AG08395 (cell line): ENCODE measurements at regions not wholly inside any gene's neighbourhood (a gene's known extent, or its start where the extent isn't known, plus 50 kb on each side); places are given as distances from the start of the nearest gene placed in this dataset.
"Not testable (repeated sequence)": the region's sequence is repeated elsewhere in the genome, so short reads cannot be mapped to it uniquely, and the experiment has no call there.

ENCODE experiments used
- DNase-seq: peaks from one replicate; pipeline ENCODE4 v3.0.0; 2012; ENCODE audit warnings: mixed read lengths, low spot score

GRCh38 chr13:37216331-37216730, 110.9 kb upstream of the CSNK1A1L start:
- no peak for DNase-seq

GRCh38 chr13:37212826-37213225, 107.4 kb upstream of the CSNK1A1L start:
- DNase-seq: no peak

GRCh38 chr13:37211487-37211886, 106.0 kb upstream of the CSNK1A1L start:
- DNase-seq: no peak

DNA sequence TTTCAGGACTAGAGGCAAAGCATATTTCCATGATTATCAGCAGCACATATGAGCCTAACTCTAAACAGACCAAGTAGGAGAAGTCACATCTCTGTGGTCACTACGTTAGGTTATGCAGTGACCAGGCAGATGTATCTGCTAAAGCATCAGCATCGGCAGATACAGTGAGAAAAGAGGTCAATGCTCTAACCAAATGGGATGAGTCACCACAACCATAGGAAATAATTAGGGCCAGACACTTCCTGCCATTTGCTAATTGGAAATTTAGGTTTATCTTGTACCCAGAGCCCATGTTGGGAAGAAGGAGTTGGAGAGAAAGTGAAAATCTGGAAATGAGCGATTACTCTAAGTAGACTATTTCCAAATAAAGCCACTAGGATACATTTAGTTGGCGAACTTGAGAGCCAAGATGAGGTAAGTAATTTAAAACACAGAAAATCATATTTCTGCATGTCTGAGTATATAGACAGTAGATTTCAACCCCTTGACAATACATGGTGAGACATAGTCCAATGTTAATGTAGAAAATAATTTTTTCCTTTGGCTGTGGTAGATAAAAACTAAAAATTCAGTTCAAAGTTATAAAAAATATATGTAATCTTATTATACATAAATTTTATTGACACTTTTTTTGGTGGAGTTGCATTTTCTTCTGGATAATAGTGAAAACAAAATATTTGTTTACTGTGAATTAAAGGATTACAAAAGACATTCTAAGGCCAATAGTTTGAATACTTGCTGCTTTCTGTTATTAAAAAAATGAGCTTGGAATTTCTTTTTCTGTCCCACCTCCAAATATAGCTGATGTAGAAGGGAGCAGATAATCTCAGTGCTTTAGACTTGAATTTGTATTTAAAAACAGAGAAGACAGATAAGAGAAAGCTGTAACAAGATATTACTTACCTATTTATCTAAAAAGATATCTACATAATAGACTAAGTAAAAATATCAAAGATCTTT, 104.4 kb upstream of the CSNK1A1L start:
- peak; percentile 37 for DNase-seq

DNA sequence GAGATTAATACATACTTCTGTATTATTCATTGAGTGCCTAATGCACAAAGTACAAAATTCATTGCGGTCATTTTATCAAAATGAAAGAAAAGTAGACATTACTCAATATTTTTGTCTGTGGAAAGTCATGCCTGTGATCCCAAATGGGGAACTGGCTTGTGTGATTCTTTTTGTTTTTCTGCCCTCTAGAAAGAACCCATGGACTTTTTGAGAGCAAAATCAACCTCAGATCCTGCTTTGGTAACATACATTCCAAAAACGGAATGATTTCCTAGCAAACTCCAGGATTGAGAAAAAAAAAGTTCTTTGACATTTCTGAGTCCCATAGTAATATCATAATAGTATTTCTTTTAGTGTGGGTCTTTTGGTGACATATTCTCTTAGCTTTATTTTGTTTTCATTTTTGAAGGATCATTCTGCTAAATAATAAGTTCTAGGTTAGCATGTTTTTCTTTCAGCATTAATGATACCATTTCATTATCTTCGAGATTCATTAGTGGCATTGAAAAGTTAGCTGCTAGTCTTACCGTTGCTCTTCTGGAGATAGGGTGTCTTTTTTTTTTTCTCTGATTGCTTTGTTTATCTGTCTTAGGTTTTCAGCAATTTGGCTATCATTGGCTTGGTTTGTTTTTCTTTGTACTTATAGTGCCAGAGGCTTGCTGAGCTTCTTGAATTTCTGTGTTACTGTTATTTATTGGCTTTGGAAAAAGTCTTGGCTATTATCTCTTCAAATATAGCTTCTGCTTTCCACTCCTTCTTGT, 102.4 kb upstream of the CSNK1A1L start:
- DNase-seq: no peak

DNA sequence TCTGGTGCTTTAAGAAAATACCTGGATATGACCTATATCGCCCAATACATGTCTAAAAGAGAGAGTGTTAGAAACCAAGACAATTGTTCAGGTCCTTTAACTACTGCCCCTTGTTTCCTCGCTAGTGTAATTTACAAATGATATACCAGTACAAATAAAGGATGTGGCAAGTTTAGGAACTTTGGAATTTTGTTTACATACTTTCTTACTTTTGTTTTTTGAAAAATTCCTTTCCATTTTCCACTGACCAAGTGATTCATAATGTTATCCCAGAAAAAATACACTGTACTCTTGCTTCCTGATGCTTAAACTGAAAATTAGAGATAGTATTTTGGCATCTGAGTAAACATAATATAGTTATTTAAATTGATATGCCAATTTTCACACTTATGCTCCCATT, 96.8 kb upstream of the CSNK1A1L start:
- peak; percentile 60 for DNase-seq

DNA sequence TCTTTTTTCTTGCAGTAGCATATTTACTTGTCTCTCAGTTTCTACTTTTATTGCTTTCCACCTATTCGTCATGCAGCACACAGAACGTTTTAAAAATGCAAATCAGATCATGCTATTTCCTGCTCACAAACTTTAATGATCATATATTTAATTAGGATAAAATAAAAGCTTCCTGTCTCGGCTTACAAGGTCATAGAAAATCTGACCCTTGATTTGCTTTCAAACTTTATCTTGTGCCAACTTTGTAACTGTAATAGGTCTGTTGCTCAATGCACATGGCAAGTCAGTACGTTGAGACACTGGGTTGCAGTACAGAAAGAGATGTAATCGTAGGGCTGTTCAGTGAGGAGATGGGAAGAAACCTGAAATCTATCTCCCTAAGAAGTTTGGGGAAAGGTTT, 95.6 kb upstream of the CSNK1A1L start:
- DNase-seq: no peak

DNA sequence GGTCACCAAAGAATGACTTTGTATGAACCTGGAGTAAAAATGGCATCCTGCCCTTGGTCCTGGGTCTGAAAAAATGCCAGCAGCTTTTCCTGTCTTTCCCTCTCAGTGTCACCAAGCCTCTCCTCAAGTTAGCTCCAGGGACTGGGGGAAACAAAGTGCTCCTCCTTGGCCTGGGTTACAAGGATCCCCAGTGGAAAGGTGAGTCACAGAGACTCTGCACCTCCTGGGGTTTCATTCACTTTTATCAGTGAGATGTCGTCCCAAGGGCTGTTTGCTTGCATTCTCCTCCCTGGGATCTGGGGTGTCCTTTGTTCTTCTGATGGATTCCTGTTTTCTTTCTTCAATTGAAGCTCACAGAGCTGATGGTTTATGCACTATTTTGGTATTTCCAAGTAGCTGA, 93.2 kb upstream of the CSNK1A1L start:
- no peak for DNase-seq

DNA sequence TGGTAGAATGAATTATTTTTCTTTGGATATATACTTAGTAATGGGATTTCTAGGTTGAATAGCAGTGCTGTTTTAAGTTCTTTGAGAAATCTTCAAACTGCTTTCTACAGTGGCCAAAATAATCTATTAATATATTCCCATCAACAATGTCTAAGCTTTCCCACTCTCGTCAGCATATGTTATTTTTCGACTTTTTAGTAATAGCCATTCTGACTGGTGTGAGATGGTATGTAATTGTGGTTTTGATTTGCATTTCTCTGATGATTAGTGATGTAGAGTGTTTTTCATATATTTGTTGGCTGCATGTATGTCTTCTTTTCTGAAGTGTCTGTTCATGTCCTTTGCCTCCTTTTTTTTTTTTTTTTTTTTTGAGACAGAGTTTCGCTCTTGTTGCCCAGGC, 90.2 kb upstream of the CSNK1A1L start:
- DNase-seq: no peak

DNA sequence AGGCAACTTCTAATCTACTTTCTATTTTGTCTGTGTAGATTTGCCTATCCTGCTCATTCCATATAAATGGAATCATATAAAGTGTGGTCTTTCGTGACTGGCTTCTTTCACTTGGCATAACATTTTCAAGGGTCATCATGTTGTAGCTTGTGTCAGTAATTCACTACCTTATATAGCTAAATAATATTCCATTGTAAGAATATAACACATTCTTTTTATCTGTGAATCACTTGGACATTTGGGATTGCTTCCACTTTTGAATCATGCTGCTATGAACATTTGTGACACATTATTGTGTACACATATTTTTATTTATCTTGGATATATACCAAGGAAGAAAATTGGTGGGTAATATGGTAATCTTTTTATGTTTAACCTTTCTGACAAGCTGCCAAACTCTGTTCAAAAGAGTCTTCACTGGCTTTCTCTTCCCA, 89.0 kb upstream of the CSNK1A1L start:
- peak; percentile 33 for DNase-seq

- DNase-seq: peak; percentile 27
Measured at GRCh38 chr13:37192956-37193355, 87.5 kb upstream of the CSNK1A1L start.

GRCh38 chr13:37187621-37188020, 82.2 kb upstream of the CSNK1A1L start:
- DNase-seq: peak; percentile 10

DNA sequence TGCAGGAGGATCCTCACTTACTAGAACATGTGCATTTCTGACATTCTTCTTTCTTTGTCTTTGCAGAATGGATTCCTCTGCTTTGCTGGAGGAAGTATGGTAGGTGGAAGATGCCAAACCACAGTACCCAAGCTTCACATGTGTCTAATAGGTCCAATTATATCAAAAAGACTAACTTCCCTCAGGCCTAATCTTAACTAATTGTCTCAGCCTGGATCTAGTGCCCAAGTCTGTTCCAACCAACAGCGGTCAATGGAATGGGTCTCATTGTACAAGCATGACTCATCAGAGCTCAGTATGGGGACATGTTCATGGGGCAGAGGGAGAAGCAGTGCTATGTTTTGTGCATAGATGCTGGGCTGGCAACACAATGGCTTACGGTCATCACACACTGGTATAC, 81.6 kb upstream of the CSNK1A1L start:
- DNase-seq: peak; percentile 54

DNA sequence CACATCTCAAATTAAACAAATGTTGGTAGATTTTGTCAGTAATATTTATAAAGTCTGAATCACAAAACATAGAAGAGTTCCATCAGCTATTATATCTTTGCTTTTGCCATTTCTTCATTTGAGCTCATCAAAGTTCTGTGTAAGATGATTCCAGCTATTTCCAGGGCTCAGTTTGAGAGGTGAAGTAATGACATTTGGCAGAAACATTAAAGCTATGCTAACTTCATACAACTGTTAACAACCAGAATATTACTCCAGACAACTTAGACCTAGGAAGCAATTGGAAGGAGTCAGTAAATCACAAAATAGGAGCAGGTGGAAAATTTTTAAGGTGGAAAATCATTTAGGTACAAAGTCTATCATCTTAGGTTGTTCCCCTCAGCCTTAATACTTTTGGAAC, 76.2 kb upstream of the CSNK1A1L start:
- DNase-seq: no peak

DNA sequence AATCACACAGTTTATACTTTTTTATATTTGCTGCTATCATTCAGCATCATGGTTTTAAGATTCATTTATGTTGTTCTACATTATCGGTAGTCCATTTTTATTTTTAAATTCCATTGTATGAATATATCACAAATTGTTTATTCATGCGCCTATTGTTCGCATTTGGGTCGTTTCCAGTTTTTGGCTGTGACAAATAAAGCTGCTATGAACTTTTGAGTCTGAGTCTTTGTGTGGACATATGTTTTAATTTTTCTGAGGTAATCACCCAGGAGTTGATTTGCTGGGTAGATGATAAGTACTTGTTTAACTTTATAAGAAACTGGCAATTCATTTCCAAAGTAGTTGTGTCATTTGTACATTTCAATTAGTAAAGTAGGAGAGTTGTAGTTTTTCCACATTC, 74.2 kb upstream of the CSNK1A1L start:
- no peak for DNase-seq

DNA sequence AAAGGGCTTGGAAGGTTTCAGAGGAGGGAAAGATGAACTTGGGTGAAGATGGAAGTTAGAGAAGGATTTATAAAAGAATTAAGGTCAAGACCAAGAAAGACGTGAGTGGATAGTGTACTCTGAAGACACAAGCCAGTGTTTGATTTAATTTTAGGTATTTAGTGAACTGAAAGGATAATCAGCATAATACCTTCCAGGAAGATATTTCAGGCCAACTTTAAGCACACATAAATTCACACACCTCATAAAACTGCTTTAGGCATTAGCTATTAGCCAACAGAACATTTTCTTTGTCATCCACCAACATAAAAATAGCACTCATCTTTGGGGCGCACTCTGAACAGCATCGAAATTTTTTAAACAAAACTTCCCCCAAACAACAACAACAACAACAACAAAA, 71.7 kb upstream of the CSNK1A1L start:
- no peak for DNase-seq

- DNase-seq: peak; percentile 62
Measured at GRCh38 chr13:37175996-37176395, 70.5 kb upstream of the CSNK1A1L start.

- peak; percentile 55 for DNase-seq
Measured at GRCh38 chr13:37173214-37173613, 67.8 kb upstream of the CSNK1A1L start.

DNA sequence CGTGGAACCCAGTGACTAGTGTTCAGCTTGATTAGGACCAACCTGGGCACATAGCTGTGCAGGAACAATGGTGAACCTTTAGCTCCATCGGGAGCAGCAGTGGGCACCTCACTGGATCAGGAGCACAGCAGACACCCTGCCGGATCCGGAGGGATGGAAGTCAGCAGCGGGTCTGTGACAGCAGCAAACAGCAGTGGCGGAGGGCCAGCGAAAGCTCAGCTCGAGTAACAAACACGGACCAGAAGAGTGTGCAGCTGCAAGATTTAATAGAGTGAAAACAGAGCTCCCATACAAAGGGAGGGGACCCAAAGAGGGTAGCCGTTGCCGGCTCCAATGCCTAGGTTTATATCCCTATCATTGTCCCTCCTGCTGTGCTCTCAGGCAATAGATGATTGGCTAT, 66.8 kb upstream of the CSNK1A1L start:
- DNase-seq: not testable (repeated sequence)

DNA sequence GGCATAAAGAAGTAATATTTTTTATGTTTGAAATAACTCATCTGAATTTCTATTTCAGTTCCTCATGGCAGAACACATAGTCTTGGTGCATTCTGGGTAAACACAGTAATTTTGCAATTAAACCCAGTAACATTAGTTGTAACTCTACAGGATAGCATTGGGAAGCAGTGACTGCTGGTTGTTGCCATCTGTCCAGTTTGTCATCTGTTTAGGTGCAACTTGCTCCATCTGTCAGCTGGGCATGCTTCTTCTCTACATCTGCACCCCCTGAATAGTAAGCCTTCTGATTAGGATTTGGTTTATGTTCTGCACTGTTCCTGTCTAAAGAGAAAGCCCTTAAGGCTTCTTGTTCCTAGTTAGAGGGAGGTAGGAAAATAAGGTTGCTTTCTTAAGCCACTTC, 63.5 kb upstream of the CSNK1A1L start:
- no peak for DNase-seq

DNA sequence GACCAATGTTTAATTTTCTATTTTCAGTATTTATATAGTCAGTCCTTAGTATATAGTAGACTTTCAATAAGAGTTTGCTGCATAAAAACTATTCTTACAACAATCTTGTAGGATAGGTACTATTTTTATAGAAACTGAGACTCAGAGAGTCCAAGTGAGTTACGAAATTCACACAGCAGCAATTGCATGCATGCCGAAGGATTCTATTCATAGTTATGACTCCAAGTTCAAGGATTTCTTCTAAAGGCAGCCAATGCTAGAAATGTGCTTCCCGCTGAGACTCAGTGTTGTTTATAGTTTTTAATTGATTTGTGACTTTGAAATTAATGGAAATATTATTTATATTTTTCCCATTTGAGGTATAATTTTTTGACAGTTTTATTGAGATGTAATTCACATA, 62.7 kb upstream of the CSNK1A1L start:
- DNase-seq: no peak

DNA sequence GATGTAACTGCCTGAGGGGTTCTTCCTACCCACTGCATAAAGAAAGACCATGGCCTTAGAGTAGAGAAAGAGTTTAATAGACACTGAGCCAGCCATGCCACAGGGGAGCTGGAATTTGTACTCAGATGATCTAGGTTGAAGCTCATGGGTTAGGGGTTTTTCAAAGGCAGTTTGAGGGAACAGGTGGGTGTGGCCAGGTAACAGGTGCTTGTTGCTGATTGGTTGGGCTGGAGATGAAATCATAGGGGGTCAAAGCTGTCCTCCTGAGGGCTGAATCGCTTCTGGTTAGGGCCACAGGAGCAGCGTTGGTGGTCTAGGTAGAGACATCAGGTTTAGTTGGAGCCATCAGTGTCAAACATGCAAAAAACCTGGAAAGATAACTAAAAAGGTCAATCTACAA, 59.2 kb upstream of the CSNK1A1L start:
- DNase-seq: no peak

- no peak for DNase-seq
Measured at GRCh38 chr13:37163641-37164265, 58.3 kb upstream of the CSNK1A1L start.
